Thyroid gland (tissue), 4 donors: ENCODE measurements at regions not wholly inside any gene's neighbourhood (a gene's known extent, or its start where the extent isn't known, plus 50 kb on each side); places are given as distances from the start of the nearest gene placed in this dataset.
"Not testable (repeated sequence)": the region's sequence is repeated elsewhere in the genome, so short reads cannot be mapped to it uniquely, and the experiment has no call there.

Source experiments
- DNase-seq, 2 donors: peaks; one replicate each; pipeline ENCODE4 v3.0.0-alpha.2; 2019
- H3K27ac ChIP-seq, 3 donors: fragments of 200-600 bp; sonication (generic); 1 replicate in 2 of 3; 2 replicates in 1 of 3; pipeline ENCODE4 v1.5.1; 2016 to 2019; ENCODE audit warnings: mild to moderate bottlenecking in 1 of 3, moderate library complexity in 1 of 3
- H3K27me3 ChIP-seq: fragments of 200-600 bp; sonication (generic); one replicate; pipeline ENCODE4 v1.5.1; 2019
- H3K36me3 ChIP-seq, 2 donors: fragments of 200-600 bp; sonication (generic); one replicate each; pipeline ENCODE4 v1.5.1; 2016 to 2019
- H3K4me1 ChIP-seq, 2 donors: fragments of 200-600 bp; sonication (generic); one replicate each; pipeline ENCODE4 v1.5.1; 2017 to 2019
- H3K4me3 ChIP-seq, 3 donors: fragments of 200-600 bp; sonication (generic); replicated peaks in 1 of 3; 1 replicate in 2 of 3; 2 replicates in 1 of 3; pipeline ENCODE4 v1.5.1; 2016; ENCODE audit warnings: mild to moderate bottlenecking in 1 of 3
- H3K9me3 ChIP-seq: fragments of 200-600 bp; sonication (generic); one replicate; pipeline ENCODE4 v1.5.1; 2017
- CTCF ChIP-seq, 6 experiments: fragments of 200-600 bp in 3 of 6; fragments of 450-650 bp in 3 of 6; sonication (generic) in 3 of 6; IDR thresholded peaks; one replicate each; pipeline ENCODE4 v1.5.1; 2016 to 2019; ENCODE audit warnings: antibody characterized with exemption in 6 of 6, mild to moderate bottlenecking in 2 of 6, inconsistent platforms in 1 of 6, moderate library complexity in 1 of 6
- POLR2A ChIP-seq, 2 donors: fragments of 450-650 bp; IDR thresholded peaks; one replicate each; pipeline ENCODE4 v1.6.1; 2017; ENCODE audit warnings: antibody characterized with exemption in 2 of 2, mild to moderate bottlenecking in 2 of 2, moderate library complexity in 1 of 2
- WGBS, 2 donors: methylation state at CpG; one replicate each; pipeline ENCODE4 v1.1.5; 2017; 5-methylcytosine and 5-hydroxymethylcytosine counted together
- intact Hi-C: fragments of 100-400 bp; cut with DNase I; formaldehyde crosslinking; loops from one replicate; pipeline ENCODE4 v1.15.1; 2023

GRCh38 chr3:10646531-10647335 is 141.3 kb upstream of the ATP2B2 start:
- no peak for DNase-seq
- Histone ChIP-seq H3K27ac (no peak overlapping the region), H3K4me1 (no peaks in the 10 kb centered on the region), H3K27me3 (no peaks in the 10 kb centered on the region), H3K36me3 (no peaks in the 10 kb centered on the region), H3K9me3 (no peaks in the 10 kb centered on the region), H3K4me3 (no peak overlapping the region)
- TF ChIP-seq CTCF (IDR thresholded peaks at IDR 0.05) (no peak), POLR2A (IDR thresholded peaks at IDR 0.05) (no peak)
- intact Hi-C loops, result no loop called here
- 57 to 62% methylated on average over 9 of the region's 9 CpGs for WGBS, 2 donors

GRCh38 chr3:10647376-10647775 is 142.0 kb upstream of the ATP2B2 start:
- H3K4me3 ChIP-seq, result no peak overlapping the region
- no peaks in the 10 kb centered on the region for H3K36me3 ChIP-seq
- intact Hi-C loops, result no loop called here
- H3K27ac ChIP-seq, result no peak overlapping the region
- TF ChIP-seq CTCF (IDR thresholded peaks at IDR 0.05), result no peak
- no peak for TF ChIP-seq POLR2A (IDR thresholded peaks at IDR 0.05)
- H3K4me1 ChIP-seq, result no peaks in the 10 kb centered on the region
- WGBS, 2 donors, result 89 to 95% methylated on average over 5 of the region's 5 CpGs
- no peaks in the 10 kb centered on the region for H3K27me3 ChIP-seq
- no peak for DNase-seq
- H3K9me3 ChIP-seq, result no peaks in the 10 kb centered on the region

- Histone ChIP-seq H3K27me3 (no peaks in the 10 kb centered on the region), H3K4me1 (no peaks in the 10 kb centered on the region), H3K27ac (no peak overlapping the region), H3K9me3 (no peaks in the 10 kb centered on the region), H3K36me3 (no peaks in the 10 kb centered on the region), H3K4me3 (no peak overlapping the region)
- TF ChIP-seq POLR2A (IDR thresholded peaks at IDR 0.05) (no peak), CTCF (IDR thresholded peaks at IDR 0.05) (no peak)
- 79 to 82% methylated on average over 4 of the region's 4 CpGs for WGBS, 2 donors
- DNase-seq, result no peak
- intact Hi-C loops, result no loop called here
These were observed 142.8 kb upstream of the ATP2B2 start for GRCh38 chr3:10648181-10648580.

GRCh38 chr3:10649463-10649862 is 144.1 kb upstream of the ATP2B2 start:
- H3K4me3 ChIP-seq, H3K9me3 ChIP-seq, H3K27me3 ChIP-seq, H3K4me1 ChIP-seq, intact Hi-C loops, H3K27ac ChIP-seq, DNase-seq, H3K36me3 ChIP-seq: not testable (repeated sequence)
- WGBS, 2 donors, result 50 to 80% methylated on average over 1 of the region's 1 CpG

- DNase-seq, result no peak
- intact Hi-C loops, result no loop called here
- no peak for TF ChIP-seq POLR2A (IDR thresholded peaks at IDR 0.05)
- no peak for TF ChIP-seq CTCF (IDR thresholded peaks at IDR 0.05)
These were observed 146.1 kb upstream of the ATP2B2 start for GRCh38 chr3:10651506-10651905.

More at GRCh38 chr3:10651506-10651905, 146.1 kb upstream of the ATP2B2 start:
- Histone ChIP-seq H3K36me3 (no peaks in the 10 kb centered on the region), H3K4me3 (no peak overlapping the region), H3K9me3 (no peaks in the 10 kb centered on the region), H3K27ac (no peak overlapping the region), H3K27me3 (no peaks in the 10 kb centered on the region), H3K4me1 (no peaks in the 10 kb centered on the region)
